PC-3 (cell line): ENCODE measurements at regions not wholly inside any gene's neighbourhood (a gene's known extent, or its start where the extent isn't known, plus 50 kb on each side); places are given as distances from the start of the nearest gene placed in this dataset.
A peak's percentile ranks its signal among the peaks of the same experiment; 100 is the strongest.

Experiments used
- ATAC-seq: fragments of 200-7000 bp; cut with Tn5 transposase; 2 replicates; pipeline ENCODE4 v1.9.1; 2020; ENCODE audit warnings: mild to moderate bottlenecking, moderate library complexity
- BruUV-seq: library from RNA; stranded (reverse); fragments of 400-500 nt; replicated peaks from 2 replicates; lab custom pipeline; 2021; lab: Mats Ljungman, UMichigan
- CTCF ChIA-PET: fragments of 300-600 bp; sonication (Branson Sonifier 250); formaldehyde crosslinking; loops from one replicate; lab custom pipeline; 2022; ENCODE audit warnings: antibody characterized with exemption; lab: Charles Lee
- POLR2A ChIA-PET: fragments of 300-600 bp; sonication (Branson Sonifier 250); formaldehyde crosslinking; loops from one replicate; lab custom pipeline; 2022; ENCODE audit warnings: antibody characterized with exemption; ENCODE audit not compliant: unreplicated experiment; lab: Charles Lee
- DNase-seq: peaks from one replicate; pipeline ENCODE4 v3.0.0-alpha.2; 2015
- H2AFZ ChIP-seq: fragments of 300-600 bp; sonication (generic); 2 replicates; pipeline ENCODE4 v1.6.0; 2016; ENCODE audit warnings: antibody characterized with exemption, low read length
- H3F3A ChIP-seq: fragments of 300-600 bp; sonication (generic); one replicate; pipeline ENCODE4 v1.6.0; 2017; ENCODE audit warnings: antibody characterized with exemption, low read length, control low read depth, mild to moderate bottlenecking; ENCODE audit not compliant: unreplicated experiment
- H3K27ac ChIP-seq: fragments of 300-600 bp; sonication (generic); 2 replicates; pipeline ENCODE4 v1.5.1; 2016; ENCODE audit warnings: mild to moderate bottlenecking, low read length
- H3K27me3 ChIP-seq: fragments of 300-600 bp; sonication (generic); 2 replicates; pipeline ENCODE4 v1.6.1; 2016; ENCODE audit warnings: low read length, mixed read lengths
- H3K36me3 ChIP-seq: fragments of 300-600 bp; sonication (generic); 2 replicates; pipeline ENCODE4 v1.6.1; 2016; ENCODE audit warnings: low read depth, mixed run types, low read length, mixed read lengths
- H3K4me1 ChIP-seq: fragments of 300-600 bp; sonication (generic); 2 replicates; pipeline ENCODE4 v1.5.1; 2016; ENCODE audit warnings: low read length; ENCODE audit not compliant: insufficient read depth
- H3K4me2 ChIP-seq: fragments of 300-600 bp; sonication (generic); 2 replicates; pipeline ENCODE4 v1.6.0; 2016; ENCODE audit warnings: low read length
- H3K4me3 ChIP-seq: fragments of 300-600 bp; sonication (generic); 2 replicates; pipeline ENCODE4 v1.5.1; 2016; ENCODE audit warnings: mild to moderate bottlenecking, low read length, mixed read lengths
- H3K79me2 ChIP-seq: fragments of 300-600 bp; sonication (generic); 2 replicates; pipeline ENCODE4 v1.6.1; 2017; ENCODE audit warnings: low read length, mixed read lengths
- H3K9ac ChIP-seq: fragments of 300-600 bp; sonication (generic); 2 replicates; pipeline ENCODE4 v1.6.0; 2016; ENCODE audit warnings: mild to moderate bottlenecking, low read length
- H3K9me2 ChIP-seq: fragments of 300-600 bp; sonication (generic); replicated peaks from 2 replicates; pipeline ENCODE4 v1.6.1; 2016; ENCODE audit warnings: mixed run types, low read length, mixed read lengths
- H3K9me3 ChIP-seq: fragments of 300-600 bp; sonication (generic); 2 replicates; pipeline ENCODE4 v1.6.1; 2016; ENCODE audit warnings: low read length, mixed read lengths
- H4K20me1 ChIP-seq: fragments of 300-600 bp; sonication (generic); 2 replicates; pipeline ENCODE4 v1.6.1; 2016; ENCODE audit warnings: low read length, mixed read lengths
- CTCF ChIP-seq: fragments of 300-600 bp; sonication (generic); conservative IDR thresholded peaks from 2 replicates; pipeline ENCODE4 v1.5.1; 2017; ENCODE audit warnings: antibody characterized with exemption, low read depth, mild to moderate bottlenecking, low read length
- EZH2 ChIP-seq: fragments of 300-600 bp; sonication (generic); IDR thresholded peaks from one replicate; pipeline ENCODE4 v1.6.1; 2017; ENCODE audit warnings: antibody characterized with exemption, mild to moderate bottlenecking, low read length; ENCODE audit not compliant: unreplicated experiment
- EZH2phosphoT487 ChIP-seq: fragments of 300-600 bp; sonication (generic); IDR thresholded peaks from 2 replicates; pipeline ENCODE4 v1.6.1; 2018; ENCODE audit warnings: mild to moderate bottlenecking, antibody characterized with exemption, low read length, borderline replicate concordance
- intact Hi-C: fragments of 100-400 bp; cut with micrococcal nuclease; formaldehyde crosslinking; loops from 2 replicates; pipeline ENCODE4 v1.9.0; 2023

- ATAC-seq = no peak
- TF ChIP-seq CTCF (no peak), EZH2 (no peak), EZH2phosphoT487 (no peak)
- Histone ChIP-seq H3K79me2 (no peaks in the 10 kb centered on the region), H3F3A (no peaks in the 10 kb centered on the region), H2AFZ (no peak overlapping the region), H3K27me3 (no peaks in the 10 kb centered on the region), H3K27ac (no peak overlapping the region), H3K9me3 (no peaks in the 10 kb centered on the region), H3K4me3 (no peak overlapping the region), H3K9me2 (no peaks in the 10 kb centered on the region), H3K36me3 (no peaks in the 10 kb centered on the region), H3K4me1 (no peaks in the 10 kb centered on the region), H4K20me1 (no peaks in the 10 kb centered on the region), H3K4me2 (no peak overlapping the region), H3K9ac (no peak overlapping the region)
- ChIA-PET CTCF (no interaction called here), POLR2A (no interaction called here)
- intact Hi-C loops = no loop called here
- peak; percentile 17 for DNase-seq
- no TSS peak for BruUV-seq
These were observed 129.3 kb upstream of the SSTR1 start for GRCh38 chr14:38078393-38078792.

- Histone ChIP-seq H3K9me3 (no peaks in the 10 kb centered on the region), H4K20me1 (no peaks in the 10 kb centered on the region), H3K4me2 (no peak overlapping the region), H3K9me2 (no peaks in the 10 kb centered on the region), H2AFZ (no peak overlapping the region), H3K9ac (no peak overlapping the region), H3K4me3 (no peak overlapping the region), H3K27ac (no peak overlapping the region), H3K4me1 (no peaks in the 10 kb centered on the region), H3K27me3 (no peaks in the 10 kb centered on the region), H3K79me2 (no peaks in the 10 kb centered on the region), H3F3A (no peaks in the 10 kb centered on the region), H3K36me3 (no peaks in the 10 kb centered on the region)
- intact Hi-C loops = no loop called here
- ATAC-seq (no peak), DNase-seq (peak; percentile 36)
- TF ChIP-seq CTCF = no peak
- no peak for TF ChIP-seq EZH2phosphoT487
- no peak for TF ChIP-seq EZH2
- CTCF ChIA-PET = no interaction called here
- BruUV-seq = no TSS peak
- POLR2A ChIA-PET = no interaction called here
These were observed 128.4 kb upstream of the SSTR1 start for GRCh38 chr14:38079268-38079667.

- intact Hi-C loops = no loop called here
- no peaks in the 10 kb centered on the region for H3K27me3 ChIP-seq
These were observed 127.8 kb upstream of the SSTR1 start for GRCh38 chr14:38079886-38080285.

More at GRCh38 chr14:38079886-38080285, 127.8 kb upstream of the SSTR1 start:
- no peak for ATAC-seq
- no peak overlapping the region for H2AFZ ChIP-seq
- H3K9me2 ChIP-seq = no peaks in the 10 kb centered on the region
- H3K9me3 ChIP-seq = no peaks in the 10 kb centered on the region
- CTCF ChIA-PET = no interaction called here
- BruUV-seq = no TSS peak
- DNase-seq = no peak
- H3F3A ChIP-seq = no peaks in the 10 kb centered on the region
- TF ChIP-seq EZH2phosphoT487 (no peak), EZH2 (no peak), CTCF (no peak)
- H3K4me1 ChIP-seq = no peaks in the 10 kb centered on the region
- H3K27ac ChIP-seq = no peak overlapping the region
- POLR2A ChIA-PET = no interaction called here
- H3K4me2 ChIP-seq = no peak overlapping the region
- H4K20me1 ChIP-seq = no peaks in the 10 kb centered on the region
- H3K9ac ChIP-seq = no peak overlapping the region
- no peaks in the 10 kb centered on the region for H3K36me3 ChIP-seq
- H3K4me3 ChIP-seq = no peak overlapping the region
- H3K79me2 ChIP-seq = no peaks in the 10 kb centered on the region
